HCT116 (cell line): ENCODE measurements at regions not wholly inside any gene's neighbourhood (a gene's known extent, or its start where the extent isn't known, plus 50 kb on each side); places are given as distances from the start of the nearest gene placed in this dataset.
A peak's percentile ranks its signal among the peaks of the same experiment; 100 is the strongest.

ENCODE experiments used
- ATAC-seq: fragments of 200-7000 bp; cut with Tn5 transposase; 2 replicates; pipeline ENCODE4 v1.9.1; 2020; ENCODE audit warnings: mild to moderate bottlenecking, moderate library complexity
- BruUV-seq: library from RNA; stranded (reverse); fragments of 400-500 nt; replicated peaks from 2 replicates; lab custom pipeline; 2021; lab: Mats Ljungman, UMichigan
- CTCF ChIA-PET: fragments of 300-600 bp; sonication (Branson Sonifier 250); formaldehyde crosslinking; loops from one replicate; lab custom pipeline; 2021; ENCODE audit warnings: antibody characterized with exemption; lab: Charles Lee
- POLR2A ChIA-PET: fragments of 300-600, 350-600 bp; sonication (Branson Sonifier 250); formaldehyde crosslinking; loops from one replicate; lab custom pipeline; 2021; ENCODE audit warnings: antibody characterized with exemption; lab: Charles Lee
- RAD21 ChIA-PET, 2 experiments: fragments of 300-600 bp; sonication (Branson Sonifier 250); formaldehyde crosslinking; loops; one replicate each; lab custom pipeline; 2023; ENCODE audit warnings: low total read pairs in 2 of 2; ENCODE audit not compliant: uncharacterized antibody in 2 of 2, unreplicated experiment in 2 of 2, low non-redundant PET in 1 of 2; lab: Charles Lee
- DNase-seq: peaks from one replicate; pipeline ENCODE4 v3.0.0-alpha.2; 2010; ENCODE audit warnings: low read depth, low spot score
- H2AFZ ChIP-seq: fragments of 200-600 bp; shearing (Covaris generic), sonication (generic); 2 replicates; pipeline ENCODE4 v1.6.1; 2017; ENCODE audit warnings: low read depth, mixed run types, mixed read lengths, antibody characterized with exemption, low read length; ENCODE audit not compliant: poor library complexity, severe bottlenecking
- H3K27ac ChIP-seq: 2 replicates; pipeline ENCODE4 v1.5.1; 2012; ENCODE audit warnings: low read depth, low read length
- H3K27me3 ChIP-seq: fragments of 200-600 bp; sonication (generic); 2 replicates; pipeline ENCODE4 v1.6.1; 2016; ENCODE audit warnings: mixed run types, low read length, mixed read lengths; ENCODE audit not compliant: insufficient read depth
- H3K36me3 ChIP-seq, 2 experiments: fragments of 200-500 bp in 1 of 2; fragments of 200-600 bp in 1 of 2; sonication (Bioruptor generic) in 1 of 2; sonication (generic) in 1 of 2; 2 replicates each; pipeline versions ENCODE4 v1.5.1 to v1.6.1; 2014 to 2016; ENCODE audit warnings: low read length in 2 of 2, inconsistent platforms in 1 of 2, mixed read lengths in 1 of 2, mixed run types in 1 of 2; ENCODE audit not compliant: insufficient read depth in 2 of 2, control insufficient read depth in 1 of 2
- H3K4me1 ChIP-seq, 2 experiments: fragments of 200-600 bp in 1 of 2; sonication (generic) in 1 of 2; 2 replicates each; pipeline versions ENCODE4 v1.5.1 to v1.6.1; 2012 to 2017; ENCODE audit warnings: low read length in 2 of 2, inconsistent platforms in 1 of 2, mild to moderate bottlenecking in 1 of 2, mixed read lengths in 1 of 2, mixed run types in 1 of 2, moderate library complexity in 1 of 2; ENCODE audit not compliant: insufficient read depth in 2 of 2, control insufficient read depth in 1 of 2
- H3K4me2 ChIP-seq: fragments of 200-600 bp; sonication (generic); 2 replicates; pipeline ENCODE4 v1.6.1; 2017; ENCODE audit warnings: mixed run types, low read length, mixed read lengths
- H3K4me3 ChIP-seq, 2 experiments: fragments of 200-600 bp in 1 of 2; sonication (generic) in 1 of 2; replicated peaks in 1 of 2; 2 replicates each; pipeline ENCODE4 v1.5.1; 2011 to 2016; ENCODE audit warnings: low read length in 2 of 2, control low read depth in 1 of 2, low read depth in 1 of 2, mild to moderate bottlenecking in 1 of 2, mixed read lengths in 1 of 2, mixed run types in 1 of 2
- H3K79me2 ChIP-seq: fragments of 200-600 bp; sonication (generic); 2 replicates; pipeline ENCODE4 v1.6.1; 2017; ENCODE audit warnings: mild to moderate bottlenecking, mixed run types, low read length, moderate library complexity, mixed read lengths; ENCODE audit not compliant: insufficient read depth
- H3K9ac ChIP-seq: fragments of 200-600 bp; sonication (generic); 2 replicates; pipeline ENCODE4 v1.6.1; 2016; ENCODE audit warnings: low read length, mixed read lengths
- H3K9me2 ChIP-seq: fragments of 200-600 bp; sonication (generic), shearing (Covaris generic); 2 replicates; pipeline ENCODE4 v1.6.1; 2017; ENCODE audit warnings: mixed run types, mild to moderate bottlenecking, moderate library complexity; ENCODE audit not compliant: insufficient read depth
- H3K9me3 ChIP-seq, 2 experiments: fragments of 200-500 bp in 1 of 2; fragments of 200-600 bp in 1 of 2; sonication (Bioruptor generic) in 1 of 2; sonication (generic) in 1 of 2; 2 replicates each; pipeline ENCODE4 v1.6.1; 2014 to 2017; ENCODE audit warnings: low read length in 2 of 2, mixed read lengths in 2 of 2, inconsistent platforms in 1 of 2, low read depth in 1 of 2, mild to moderate bottlenecking in 1 of 2, mixed run types in 1 of 2, moderate library complexity in 1 of 2; ENCODE audit not compliant: control insufficient read depth in 1 of 2, insufficient read depth in 1 of 2
- H4K20me1 ChIP-seq: fragments of 200-600 bp; sonication (generic), shearing (Covaris generic); 2 replicates; pipeline ENCODE4 v1.6.1; 2017; ENCODE audit warnings: mixed run types, mild to moderate bottlenecking, moderate library complexity; ENCODE audit not compliant: insufficient read depth
- CTCF ChIP-seq, 3 experiments: fragments of 200-600 bp in 1 of 3; sonication (generic) in 1 of 3; IDR thresholded peaks in 2 of 3; conservative IDR thresholded peaks in 1 of 3; 2 replicates each; pipeline ENCODE4 v1.5.1; 2012 to 2017; ENCODE audit warnings: low read depth in 2 of 3, low read length in 2 of 3, antibody characterized with exemption in 1 of 3, borderline replicate concordance in 1 of 3, control low read depth in 1 of 3, mild to moderate bottlenecking in 1 of 3, mixed read lengths in 1 of 3, mixed run types in 1 of 3, moderate library complexity in 1 of 3; ENCODE audit not compliant: insufficient read depth in 1 of 3
- TCF7L2 ChIP-seq: IDR thresholded peaks from 2 replicates; pipeline ENCODE4 v1.7.0; 2011; ENCODE audit warnings: borderline replicate concordance, inconsistent platforms; ENCODE audit not compliant: insufficient read depth, insufficient read length; ENCODE audit errors: extremely low read depth
- intact Hi-C: fragments of 100-400 bp; cut with micrococcal nuclease; formaldehyde crosslinking; loops from 2 replicates; pipeline ENCODE4 v1.10.0; 2022

DNA sequence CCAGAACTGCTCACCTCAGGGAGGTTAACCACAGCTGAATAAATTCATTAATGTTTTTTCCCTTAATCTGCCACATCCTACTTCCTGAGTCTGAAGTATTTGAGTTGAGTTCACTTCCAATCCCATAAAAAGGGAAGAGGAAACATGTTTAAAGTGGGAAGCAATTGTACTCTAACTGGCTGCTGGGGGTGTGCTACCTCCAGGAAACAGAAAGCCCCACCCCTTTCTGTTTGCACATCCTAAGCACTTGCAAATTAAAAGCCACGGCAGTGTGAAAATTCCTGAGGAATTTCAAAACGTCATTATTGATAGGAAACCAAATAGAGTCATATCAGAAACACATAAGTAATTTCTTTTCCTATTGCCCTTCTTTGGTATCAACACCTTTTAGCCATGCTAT lies 307.0 kb upstream of the NR5A2 start:
- Histone ChIP-seq H3K9me3 (no peaks in the 10 kb centered on the region), H3K4me1 (no peaks in the 10 kb centered on the region), H3K9ac (no peak overlapping the region), H3K27ac (no peak overlapping the region), H2AFZ (peak overlapping the region; percentile 70), H3K79me2 (no peaks in the 10 kb centered on the region), H3K27me3 (no peaks in the 10 kb centered on the region), H3K36me3 (no peaks in the 10 kb centered on the region), H3K9me2 (no peaks in the 10 kb centered on the region), H3K4me2 (no peak overlapping the region), H4K20me1 (no peaks in the 10 kb centered on the region), H3K4me3 (no peak overlapping the region)
- intact Hi-C loops = no loop called here
- TF ChIP-seq CTCF (IDR thresholded peaks at IDR 0.05 in 2 of 3, conservative IDR thresholded peaks at IDR 0.05 in 1 of 3; ENCODE audit: borderline replicate concordance in 1 of 3, insufficient read depth in 1 of 3, low read depth in 2 of 3, low read length in 2 of 3) = no peak
- no peak for DNase-seq
- ATAC-seq = no peak
- POLR2A ChIA-PET = no interaction called here
- CTCF ChIA-PET = no interaction called here
- no TSS peak for BruUV-seq
- RAD21 ChIA-PET = no interaction called here

DNA sequence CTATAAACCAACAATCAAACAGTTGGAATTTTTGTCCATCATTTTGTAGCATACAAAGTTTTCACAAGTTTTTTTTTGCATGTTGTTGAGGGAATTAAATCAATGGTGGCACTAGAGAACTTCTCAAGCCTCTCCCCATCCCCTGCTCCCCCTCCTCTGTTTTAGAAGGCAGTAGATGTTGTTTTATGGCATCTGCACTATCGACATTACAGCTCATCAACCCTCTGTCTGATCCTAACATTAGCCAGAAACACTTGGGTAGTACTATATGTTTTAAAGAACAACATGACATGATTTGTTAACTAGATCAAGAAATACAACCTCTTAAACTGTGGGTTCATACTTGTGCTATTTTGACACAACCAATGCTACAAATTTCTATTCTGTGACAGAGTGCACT lies 306.5 kb upstream of the NR5A2 start:
- ATAC-seq (no peak), DNase-seq (no peak)
- no peak overlapping the region for H3K27ac ChIP-seq
- no peaks in the 10 kb centered on the region for H3K9me3 ChIP-seq
- ChIA-PET CTCF (no interaction called here), POLR2A (no interaction called here), RAD21 (no interaction called here)
- no TSS peak for BruUV-seq
- H3K4me2 ChIP-seq = no peak overlapping the region
- no peaks in the 10 kb centered on the region for H4K20me1 ChIP-seq
- H2AFZ ChIP-seq = peak overlapping the region; percentile 70
- H3K27me3 ChIP-seq = no peaks in the 10 kb centered on the region
- intact Hi-C loops = no loop called here
- no peaks in the 10 kb centered on the region for H3K9me2 ChIP-seq
- no peaks in the 10 kb centered on the region for H3K79me2 ChIP-seq
- no peaks in the 10 kb centered on the region for H3K36me3 ChIP-seq
- no peak overlapping the region for H3K9ac ChIP-seq
- H3K4me3 ChIP-seq = no peak overlapping the region
- TF ChIP-seq TCF7L2 = no peak
- H3K4me1 ChIP-seq = no peaks in the 10 kb centered on the region
